IPS DF 19.7 (cell line): ENCODE measurements at regions not wholly inside any gene's neighbourhood (a gene's known extent, or its start where the extent isn't known, plus 50 kb on each side); places are given as distances from the start of the nearest gene placed in this dataset.

ENCODE experiments used
- DNase-seq: peaks from one replicate; pipeline ENCODE4 v3.0.0-alpha.2; 2013; ENCODE audit warnings: low read depth, low spot score

GRCh38 chr6:14903176-14904038, 342.5 kb upstream of the JARID2 start:
- no peak for DNase-seq

GRCh38 chr6:14905201-14905600, 340.7 kb upstream of the JARID2 start:
- no peak for DNase-seq

GRCh38 chr6:14906621-14907020, 339.2 kb upstream of the JARID2 start:
- no peak for DNase-seq

- DNase-seq = no peak
These were observed 334.9 kb upstream of the JARID2 start for GRCh38 chr6:14910692-14911547.

- DNase-seq = no peak
These were observed 333.6 kb upstream of the JARID2 start for GRCh38 chr6:14912226-14912625.

DNA sequence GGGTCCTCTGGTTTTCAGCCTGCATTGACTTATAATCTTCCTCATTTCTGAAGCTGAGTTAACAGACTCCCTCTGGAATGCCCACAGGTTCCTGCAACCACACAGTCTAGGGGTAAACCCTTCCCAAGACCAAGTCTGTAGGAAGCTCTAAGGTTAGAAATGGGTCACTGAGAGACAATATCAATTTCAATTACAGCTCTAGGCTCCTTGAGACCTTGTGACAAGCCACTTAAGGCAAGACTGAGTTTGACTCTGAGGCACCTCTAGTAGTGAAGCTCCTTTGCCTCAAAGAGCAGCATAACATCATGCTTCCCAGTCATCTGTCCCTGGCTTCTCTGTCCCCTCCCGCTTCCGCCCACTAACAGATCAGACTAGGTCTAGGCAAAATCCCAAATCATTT, 333.2 kb upstream of the JARID2 start:
- DNase-seq = no peak

DNA sequence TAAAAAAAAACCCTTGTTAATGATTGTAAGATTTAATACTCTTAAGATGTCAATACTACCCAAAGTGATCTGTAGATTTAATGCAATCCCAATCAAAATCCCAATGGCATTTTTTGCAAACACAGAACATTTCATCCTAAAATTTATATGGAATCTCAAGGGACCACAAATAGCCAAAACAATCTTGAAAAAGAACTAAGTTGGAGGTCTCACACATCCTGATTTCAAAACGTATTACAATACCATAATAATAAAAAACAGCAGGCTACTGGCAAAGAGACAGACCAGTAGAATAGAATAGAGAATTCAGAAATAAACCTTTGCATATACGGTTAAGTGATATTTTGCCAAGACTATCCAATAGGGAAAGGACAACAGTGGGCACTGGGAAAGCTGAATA, 331.9 kb upstream of the JARID2 start:
- DNase-seq = no peak

DNA sequence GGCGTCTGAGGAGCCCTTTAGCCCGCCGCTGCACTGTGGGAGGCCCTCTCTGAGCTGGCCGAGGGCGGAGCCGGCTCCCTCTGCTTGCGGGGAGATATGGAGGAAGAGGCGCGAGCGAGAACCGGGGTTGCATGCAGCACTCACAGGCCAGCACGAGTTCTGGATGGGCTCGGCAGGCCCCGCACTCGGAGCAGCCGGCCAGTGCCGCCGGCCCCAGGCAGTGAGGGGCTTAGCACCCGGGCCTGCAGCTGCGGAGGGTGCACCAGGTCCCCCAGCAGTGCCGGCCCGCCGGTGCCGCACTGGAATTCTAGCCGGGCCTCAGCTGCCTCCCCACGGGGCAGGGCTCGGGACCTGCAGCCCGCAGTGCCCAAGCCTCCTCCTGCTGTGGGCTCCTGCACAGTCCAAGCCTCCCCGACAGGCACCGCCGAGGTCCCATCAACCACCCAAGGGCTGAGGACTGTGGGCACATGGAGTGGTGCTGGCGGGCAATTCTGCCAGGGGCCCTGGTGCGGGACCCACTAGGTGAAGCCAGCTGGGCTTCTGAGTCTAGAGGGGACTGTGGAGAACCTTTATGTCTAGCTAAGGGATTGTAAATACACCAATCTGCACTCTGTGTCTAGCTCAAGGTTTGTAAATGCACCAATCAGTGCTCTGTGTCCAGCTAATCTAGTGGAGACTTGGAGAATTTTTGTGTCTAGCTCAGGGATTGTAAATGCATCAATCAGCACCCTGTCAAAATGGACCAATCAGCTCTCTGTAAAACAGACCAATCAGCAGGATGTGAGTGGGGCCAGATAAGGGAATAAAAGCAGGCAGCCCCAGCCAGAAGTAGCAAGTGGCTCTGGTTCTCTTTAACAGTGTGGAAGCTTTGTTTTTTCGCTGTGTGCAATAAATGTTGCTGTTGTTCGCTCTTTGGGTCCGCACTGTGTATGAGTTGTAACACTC, 329.7 kb upstream of the JARID2 start:
- no peak for DNase-seq

DNA sequence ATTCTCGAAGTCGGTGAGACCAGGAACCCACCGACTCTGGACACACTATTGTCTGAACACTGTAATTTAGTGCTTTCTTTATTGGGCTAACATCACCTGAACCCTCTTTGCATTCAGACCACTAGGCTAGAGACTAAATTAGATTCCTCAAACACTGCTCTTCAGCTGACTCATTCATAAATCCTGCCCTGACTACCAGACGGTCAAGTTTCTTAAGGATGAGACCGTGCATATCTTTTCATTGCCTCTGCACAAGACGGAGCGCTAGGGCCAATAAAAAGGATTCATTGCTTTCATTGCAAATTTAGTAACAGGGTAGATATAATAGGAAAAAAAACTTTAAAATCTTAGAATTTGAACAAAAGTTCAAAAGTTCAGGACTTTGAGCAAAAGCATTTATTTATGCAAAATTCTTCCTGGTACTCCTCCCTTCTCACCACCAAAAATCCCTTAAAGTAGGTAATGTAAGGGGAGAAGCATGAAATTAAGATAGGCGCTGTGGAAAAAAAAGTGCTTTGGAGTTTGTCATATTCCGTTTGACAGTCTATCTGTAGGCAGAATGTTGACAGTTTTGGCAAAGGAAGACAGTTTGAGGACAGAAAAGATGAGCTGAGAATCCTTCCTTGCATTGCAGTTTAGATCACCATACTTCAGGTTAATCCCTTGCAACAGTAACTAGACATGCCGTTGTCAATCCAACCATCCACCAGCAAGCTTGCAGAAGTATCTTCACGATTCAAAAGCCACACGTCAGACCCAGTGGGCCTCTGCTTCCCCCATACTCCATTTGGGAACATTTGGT, 328.6 kb upstream of the JARID2 start:
- no peak for DNase-seq

GRCh38 chr6:14918200-14918907, 327.5 kb upstream of the JARID2 start:
- DNase-seq = no peak

- DNase-seq = no peak
These were observed 326.7 kb upstream of the JARID2 start for GRCh38 chr6:14919038-14919670.

DNA sequence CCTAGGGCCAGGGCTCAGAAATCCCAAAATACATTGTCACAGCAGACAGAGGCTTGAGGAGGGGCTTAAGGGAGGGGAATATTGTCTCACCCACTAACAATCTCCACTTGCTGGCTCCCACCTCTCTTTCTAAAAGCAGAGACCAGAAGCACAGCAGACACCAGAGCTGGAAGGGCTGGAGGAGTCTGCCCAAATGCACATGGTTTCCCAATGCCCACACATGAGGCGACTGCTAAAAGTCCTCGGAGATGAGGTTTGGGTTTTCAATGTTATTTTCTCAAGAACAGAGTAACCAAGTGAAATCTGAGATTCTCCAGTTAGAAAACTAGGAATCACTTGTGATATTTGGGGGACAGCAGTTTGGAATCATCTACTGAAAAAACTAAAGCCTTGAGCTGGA, 325.6 kb upstream of the JARID2 start:
- DNase-seq = no peak

GRCh38 chr6:14921170-14921569, 324.7 kb upstream of the JARID2 start:
- no peak for DNase-seq

DNA sequence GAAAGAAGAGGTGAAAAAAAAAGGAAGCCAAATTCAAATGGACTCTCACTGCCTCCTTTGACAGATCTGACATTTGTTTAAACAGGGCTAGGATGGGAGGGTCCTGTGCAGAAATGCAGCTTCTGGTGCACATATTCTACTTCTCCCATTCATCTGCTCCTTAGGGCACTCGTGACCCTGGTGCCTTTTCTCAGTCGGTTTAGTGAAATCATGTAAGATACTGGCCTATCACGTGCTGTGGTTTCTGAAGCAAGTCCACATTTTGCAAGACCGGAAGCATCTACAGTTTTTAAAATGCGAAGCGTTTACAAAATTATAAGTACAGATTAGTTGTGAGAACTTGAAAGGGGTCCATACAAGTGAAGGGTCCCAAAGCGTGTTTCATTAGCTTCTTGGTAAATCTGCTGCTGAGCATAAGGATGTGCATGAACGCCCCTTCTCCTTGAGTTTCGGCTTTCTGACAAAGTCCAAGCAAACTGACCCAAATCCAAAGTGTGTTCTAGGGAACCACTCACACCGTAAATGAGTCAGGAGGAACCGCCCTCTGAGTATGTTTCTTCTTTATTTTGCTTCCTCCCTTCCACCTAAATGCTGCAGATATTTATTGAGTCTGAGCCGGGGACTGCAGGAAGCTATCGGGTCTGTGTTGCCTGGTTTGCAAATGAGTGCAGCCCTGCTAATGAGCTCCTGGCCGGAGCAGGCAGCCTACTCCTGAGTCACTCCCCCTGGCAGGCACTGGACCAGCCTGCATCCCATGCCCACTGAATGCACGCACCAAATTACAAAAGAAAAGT, 323.8 kb upstream of the JARID2 start:
- DNase-seq = no peak

GRCh38 chr6:14922706-14923460, 323.0 kb upstream of the JARID2 start:
- DNase-seq = no peak

DNA sequence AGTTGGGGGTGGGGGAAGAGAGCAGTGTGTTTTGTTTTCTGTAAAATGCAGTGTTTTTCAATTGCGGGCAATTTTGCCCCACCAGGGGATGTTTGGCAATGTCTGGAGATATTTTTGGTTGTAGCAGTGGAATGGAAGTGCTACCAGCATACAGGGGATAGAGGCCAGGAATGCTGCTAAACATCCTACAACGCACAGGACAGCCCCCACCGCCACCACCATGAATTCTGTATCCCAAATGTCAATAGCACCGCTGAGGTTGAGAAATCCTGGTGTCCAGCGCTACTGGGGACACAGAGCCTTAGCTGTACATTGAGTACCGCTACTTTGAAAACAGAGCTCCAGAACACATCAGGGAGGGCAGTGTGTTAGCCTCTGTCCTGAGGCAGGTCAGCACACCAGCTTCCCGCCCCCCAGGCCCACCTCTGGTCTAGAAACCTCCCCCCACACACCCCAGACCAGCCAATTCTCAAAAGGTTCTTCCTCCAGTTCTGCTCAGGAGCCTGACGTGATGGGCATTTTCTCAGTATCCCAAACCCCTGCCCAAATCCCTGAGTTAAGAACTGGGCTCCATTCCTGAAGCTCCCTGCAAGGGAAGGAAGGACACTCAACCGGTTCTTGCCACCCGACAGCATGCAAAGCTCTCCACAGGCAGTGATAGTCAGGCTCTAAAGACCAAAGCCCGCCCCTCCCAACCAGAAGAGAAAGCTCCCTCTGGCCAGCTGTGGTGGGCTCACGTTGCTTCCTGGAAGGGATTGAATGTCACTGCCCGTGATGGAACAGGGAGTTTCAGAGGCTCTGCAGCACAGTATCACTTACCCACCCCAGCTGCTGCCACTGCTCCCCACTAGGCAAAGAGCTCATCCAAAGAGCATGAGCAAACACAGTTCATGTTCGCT, 321.5 kb upstream of the JARID2 start:
- no peak for DNase-seq
